ENCODE measurements at regions not wholly inside any gene's neighbourhood (a gene's known extent, or its start where the extent isn't known, plus 50 kb on each side); places are given as distances from the start of the nearest gene placed in this dataset.

DNA sequence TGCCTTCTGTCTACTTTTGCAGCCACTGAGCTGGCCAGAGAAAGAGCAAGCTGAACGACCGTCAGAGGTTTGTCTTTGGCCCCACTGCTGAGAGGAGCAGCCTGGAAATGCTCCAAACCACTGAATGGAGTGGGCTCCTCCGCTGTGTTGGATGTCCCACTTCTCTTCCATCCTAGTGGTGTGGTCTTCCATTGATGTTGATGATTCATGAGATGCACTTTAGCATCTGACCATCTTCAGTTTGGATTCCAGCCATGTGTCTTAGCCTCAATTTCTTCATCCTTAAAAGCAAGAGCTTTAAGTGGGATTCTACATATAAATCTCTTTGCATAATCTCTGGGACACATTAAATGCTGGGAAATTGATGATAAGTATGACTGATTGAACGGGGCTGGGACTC lies 276.9 kb downstream of the SIPA1L2 start:
- H2AFZ ChIP-seq (ENCODE audit: low read length), result no peak overlapping the region
- no peaks in the 10 kb centered on the region for H3K9me3 ChIP-seq (ENCODE audit: insufficient read depth in 2 of 2, low read depth in 1 of 2, low read length in 1 of 2)
- H3K18ac ChIP-seq (ENCODE audit: extremely low read depth, low read length), result no peak overlapping the region
- no peak overlapping the region for H2BK12ac ChIP-seq (ENCODE audit: low read depth, low read length)
- no peak overlapping the region for H3K4me3 ChIP-seq (ENCODE audit: extremely low read depth in 1 of 4, insufficient read depth in 2 of 4, low read depth in 3 of 4, low read length in 4 of 4)
- no peak overlapping the region for H4K8ac ChIP-seq (ENCODE audit: extremely low read depth, insufficient read depth, low read length)
- no peak overlapping the region for H2BK20ac ChIP-seq (ENCODE audit: low read length)
- no peak overlapping the region for H3K4ac ChIP-seq (replicated peaks; ENCODE audit: insufficient read length, low read depth, low read length)
- no peak overlapping the region for H3K9ac ChIP-seq (replicated peaks in 1 of 4; ENCODE audit: extremely low read depth in 1 of 4, low read depth in 3 of 4, low read length in 3 of 4)
- no peak overlapping the region for H2BK5ac ChIP-seq (ENCODE audit: low read depth, low read length)
- FAIRE-seq (no peak), DNase-seq (ENCODE audit: low read depth in 1 of 2, low spot score in 2 of 2) (no peak)
- no peak overlapping the region for H3K4me2 ChIP-seq (ENCODE audit: insufficient read depth in 1 of 2, low read depth in 2 of 2, low read length in 2 of 2)
- no peak overlapping the region for H3K27ac ChIP-seq (ENCODE audit: low read depth, low read length)
- H2BK15ac ChIP-seq (ENCODE audit: low read length), result no peak overlapping the region
- H3K23me2 ChIP-seq (ENCODE audit: low read depth, low read length), result no peaks in the 10 kb centered on the region
- H4K20me1 ChIP-seq (replicated peaks in 1 of 2; ENCODE audit: control insufficient read depth in 1 of 2, insufficient read depth in 2 of 2, low read length in 2 of 2), result no peaks in the 10 kb centered on the region
- POLR2A ChIA-PET (ENCODE audit: partially characterized antibody), result interaction anchor here (0.7 kb wide), 1 partner anchor 142 kb away, joined by 3 read pairs; no protein-coding TSS in a partner anchor
- CTCF ChIA-PET (ENCODE audit: partially characterized antibody), result no interaction called here
- H2BK120ac ChIP-seq (replicated peaks; ENCODE audit: low read depth, low read length), result no peak overlapping the region
- no peak overlapping the region for H3K56ac ChIP-seq (replicated peaks; ENCODE audit: insufficient read length, low read depth, low read length)
- H3K14ac ChIP-seq (ENCODE audit: insufficient read length), result no peak overlapping the region
- H4K5ac ChIP-seq (ENCODE audit: insufficient read length, low read depth, low read length), result no peak overlapping the region
- H3K36me3 ChIP-seq (ENCODE audit: control insufficient read depth in 2 of 4, insufficient read depth in 4 of 4, low read length in 3 of 4), result no peaks in the 10 kb centered on the region
- H3K27me3 ChIP-seq (replicated peaks in 1 of 4; ENCODE audit: control insufficient read depth in 3 of 4, extremely low read depth in 1 of 4, insufficient read depth in 3 of 4, low read length in 3 of 4), result no peaks in the 10 kb centered on the region; a peak in 1 of 7 replicates
- no peak overlapping the region for H3K23ac ChIP-seq (ENCODE audit: insufficient read length)
- H3K79me1 ChIP-seq (ENCODE audit: low read depth, low read length), result no peaks in the 10 kb centered on the region
- H2AK5ac ChIP-seq (ENCODE audit: low read depth, low read length), result no peak overlapping the region
- WGBS, 2 experiments (ENCODE audit: extremely low coverage in 1 of 2, insufficient coverage in 1 of 2, insufficient read length in 1 of 2, insufficient replicate concordance in 2 of 2, low coverage in 1 of 2, low lambda C conversion rate in 2 of 2, missing lambda C conversion rate in 1 of 2), result 88% methylated on average over 4 of the region's 4 CpGs; no CpG with 5 or more reads in 1 of the 2 experiments
- no peaks in the 10 kb centered on the region for H3K79me2 ChIP-seq (ENCODE audit: control insufficient read depth in 1 of 2, insufficient read depth in 2 of 2, low read length in 2 of 2)
- no peak overlapping the region for H4K91ac ChIP-seq (replicated peaks; ENCODE audit: insufficient read length, low read length)
- no peaks in the 10 kb centered on the region for H3K4me1 ChIP-seq (replicated peaks in 1 of 4; ENCODE audit: control insufficient read depth in 3 of 4, insufficient read depth in 4 of 4, low read length in 3 of 4)
- no peak for TF ChIP-seq SIX5 (IDR thresholded peaks at IDR 0.05; ENCODE audit: low read depth, low read length)
- TF ChIP-seq TBP (IDR thresholded peaks at IDR 0.05; ENCODE audit: low read depth, low read length), result no peak
- no peak for TF ChIP-seq TCF12 (IDR thresholded peaks at IDR 0.05; ENCODE audit: low read depth, low read length)
- no peak for TF ChIP-seq SP4 (IDR thresholded peaks at IDR 0.05; ENCODE audit: low read length)
- no peak for TF ChIP-seq KDM4A (IDR thresholded peaks at IDR 0.05; ENCODE audit: low read depth, low read length, severe bottlenecking)
- no peak for TF ChIP-seq EP300 (IDR thresholded peaks at IDR 0.05; ENCODE audit: borderline replicate concordance in 1 of 2, low read depth in 2 of 2, low read length in 2 of 2)
- TF ChIP-seq YY1 (IDR thresholded peaks at IDR 0.05; ENCODE audit: low read depth, low read length), result no peak

Measured in H1 (cell line).